Smooth muscle cell (in vitro differentiated cells): ENCODE measurements at regions not wholly inside any gene's neighbourhood (a gene's known extent, or its start where the extent isn't known, plus 50 kb on each side); places are given as distances from the start of the nearest gene placed in this dataset.

Experiments
- DNase-seq: peaks from one replicate; lab custom pipeline; 2025; ENCODE audit not compliant: unreplicated experiment; lab: John Stamatoyannopoulos, UW
- H2AFZ ChIP-seq: fragments of 200-600 bp; sonication (generic); 2 replicates; pipeline ENCODE4 v1.6.0; 2016; ENCODE audit warnings: antibody characterized with exemption, low read depth, mild to moderate bottlenecking
- H3F3A ChIP-seq: fragments of 200-600 bp; sonication (generic); 2 replicates; pipeline ENCODE4 v1.6.0; 2017; ENCODE audit warnings: antibody characterized with exemption, low read depth
- H3K27ac ChIP-seq: fragments of 200-600 bp; sonication (generic); 2 replicates; pipeline ENCODE4 v1.5.1; 2016; ENCODE audit warnings: low read depth, mild to moderate bottlenecking
- H3K27me3 ChIP-seq: fragments of 200-600 bp; sonication (generic); 2 replicates; pipeline ENCODE4 v1.6.1; 2016; ENCODE audit warnings: low read depth, mild to moderate bottlenecking
- H3K36me3 ChIP-seq: fragments of 200-600 bp; sonication (generic); 2 replicates; pipeline ENCODE4 v1.5.1; 2016; ENCODE audit warnings: low read depth
- H3K4me1 ChIP-seq: fragments of 200-600 bp; sonication (generic); 2 replicates; pipeline ENCODE4 v1.5.1; 2016; ENCODE audit warnings: low read depth
- H3K4me2 ChIP-seq: fragments of 200-600 bp; sonication (generic); 2 replicates; pipeline ENCODE4 v1.6.0; 2016; ENCODE audit warnings: mild to moderate bottlenecking
- H3K4me3 ChIP-seq: fragments of 200-600 bp; sonication (generic); 2 replicates; pipeline ENCODE4 v1.5.1; 2016; ENCODE audit warnings: mild to moderate bottlenecking
- H3K79me2 ChIP-seq: fragments of 200-600 bp; sonication (generic); 2 replicates; pipeline ENCODE4 v1.6.0; 2016; ENCODE audit warnings: low read depth, mild to moderate bottlenecking
- H3K9ac ChIP-seq: fragments of 200-600 bp; sonication (generic); 2 replicates; pipeline ENCODE4 v1.6.0; 2016; ENCODE audit warnings: low read depth
- H3K9me3 ChIP-seq: fragments of 200-600 bp; sonication (generic); replicated peaks from 2 replicates; pipeline ENCODE4 v1.5.1; 2016; ENCODE audit warnings: low read depth
- H4K20me1 ChIP-seq: fragments of 200-600 bp; sonication (generic); 2 replicates; pipeline ENCODE4 v1.6.0; 2016; ENCODE audit warnings: low read depth
- CTCF ChIP-seq: fragments of 200-600 bp; sonication (generic); IDR thresholded peaks from 2 replicates; pipeline ENCODE4 v1.5.1; 2017; ENCODE audit warnings: borderline replicate concordance, mild to moderate bottlenecking, antibody characterized with exemption; ENCODE audit not compliant: insufficient read depth, poor library complexity, severe bottlenecking
- WGBS: methylation state at CpG from one replicate; pipeline ENCODE4 v1.1.7; 2016; ENCODE audit warnings: low lambda C conversion rate; 5-methylcytosine and 5-hydroxymethylcytosine counted together

DNA sequence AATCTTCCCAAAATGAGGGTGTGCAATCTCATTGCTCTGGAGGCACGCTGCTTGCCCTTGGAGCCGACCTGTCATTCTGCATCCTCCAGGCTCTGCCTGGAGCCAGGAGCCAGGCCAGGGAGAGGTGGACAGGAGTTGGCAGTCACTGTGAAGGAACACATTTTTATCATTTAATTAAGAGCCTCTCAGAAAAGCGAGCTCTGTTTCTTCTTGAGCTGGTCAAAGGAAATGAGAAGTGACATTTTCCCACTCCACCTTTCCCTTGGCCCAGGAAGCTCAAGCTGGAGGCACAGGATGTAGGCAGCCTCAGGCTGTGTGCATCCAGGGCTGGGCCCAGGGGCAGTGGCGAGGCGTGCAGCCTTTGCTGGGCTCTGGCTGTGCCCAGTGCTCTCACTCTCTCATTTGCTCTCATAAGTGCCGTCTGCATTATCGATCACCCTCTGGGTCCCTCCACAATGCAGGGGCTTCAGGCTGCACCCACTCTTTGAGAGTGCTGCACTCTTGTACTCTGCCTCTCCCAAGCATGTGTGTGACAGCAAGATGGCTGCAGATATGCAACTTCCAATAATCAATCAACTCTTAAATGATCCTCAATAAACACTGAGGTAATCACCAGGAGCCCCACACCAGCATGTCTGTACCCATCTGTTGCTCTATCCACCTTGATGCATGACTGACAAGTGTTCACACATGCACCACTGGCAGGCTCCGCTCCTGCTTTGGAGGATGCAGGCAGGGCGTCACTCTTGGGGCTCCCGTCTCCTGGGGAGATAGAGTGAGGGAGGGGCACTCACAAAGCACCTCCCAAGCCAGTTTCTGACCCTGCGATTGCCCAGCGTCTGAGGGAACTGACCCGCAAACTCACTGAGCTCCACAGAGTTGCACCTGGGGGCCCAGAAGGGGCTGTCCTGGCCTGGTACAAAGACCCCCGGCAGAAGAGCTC lies 171.4 kb downstream of the ZNF248 start:
- H3K9ac ChIP-seq, result no peak overlapping the region
- no peak for TF ChIP-seq CTCF
- no peaks in the 10 kb centered on the region for H4K20me1 ChIP-seq
- no peaks in the 10 kb centered on the region for H3K4me1 ChIP-seq
- peaks cover 7% of the 10 kb centered on the region for H3K9me3 ChIP-seq
- DNase-seq, result no peak
- H3K27ac ChIP-seq, result no peak overlapping the region
- no peak overlapping the region for H3K4me2 ChIP-seq
- no peak overlapping the region for H2AFZ ChIP-seq
- 73% methylated on average over 14 of the region's 14 CpGs for WGBS
- H3K4me3 ChIP-seq, result no peak overlapping the region
- no peaks in the 10 kb centered on the region for H3K36me3 ChIP-seq
- H3F3A ChIP-seq, result no peaks in the 10 kb centered on the region
- H3K79me2 ChIP-seq, result no peaks in the 10 kb centered on the region
- no peaks in the 10 kb centered on the region for H3K27me3 ChIP-seq

DNA sequence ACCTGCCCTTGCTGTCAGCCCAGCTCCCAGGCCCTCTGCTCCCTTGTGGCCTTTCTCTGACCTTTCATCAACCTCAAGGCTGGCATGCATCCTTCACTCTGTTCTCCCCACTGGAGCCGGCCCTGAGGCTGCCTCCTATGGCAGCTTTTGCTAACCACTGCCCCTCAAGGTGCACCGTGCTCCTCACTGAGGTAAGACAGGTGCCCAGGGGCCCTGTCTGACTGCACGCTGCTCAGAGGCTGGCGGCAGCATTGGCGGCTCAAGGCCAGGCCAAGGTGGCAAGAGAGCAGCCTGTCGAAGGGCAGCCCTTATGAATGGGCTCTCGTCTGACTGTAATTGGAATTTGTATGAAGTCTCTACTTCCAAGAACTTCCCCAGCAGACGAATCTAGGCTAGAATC lies 172.6 kb downstream of the ZNF248 start:
- no peak for DNase-seq
- no peaks in the 10 kb centered on the region for H3K4me1 ChIP-seq
- no peak for TF ChIP-seq CTCF
- H3K27me3 ChIP-seq, result no peaks in the 10 kb centered on the region
- no peak overlapping the region for H2AFZ ChIP-seq
- no peak overlapping the region for H3K4me2 ChIP-seq
- no peaks in the 10 kb centered on the region for H4K20me1 ChIP-seq
- no peaks in the 10 kb centered on the region for H3K79me2 ChIP-seq
- H3K9ac ChIP-seq, result no peak overlapping the region
- H3K27ac ChIP-seq, result no peak overlapping the region
- peaks cover 6% of the 10 kb centered on the region for H3K9me3 ChIP-seq
- no peak overlapping the region for H3K4me3 ChIP-seq
- no peaks in the 10 kb centered on the region for H3K36me3 ChIP-seq
- 68% methylated on average over 8 of the region's 8 CpGs for WGBS
- no peaks in the 10 kb centered on the region for H3F3A ChIP-seq

- Histone ChIP-seq H3K27me3 (no peaks in the 10 kb centered on the region), H3K36me3 (no peaks in the 10 kb centered on the region), H3K9me3 (peaks cover 4% of the 10 kb centered on the region), H4K20me1 (no peaks in the 10 kb centered on the region), H3K4me1 (no peaks in the 10 kb centered on the region), H2AFZ (no peak overlapping the region), H3F3A (no peaks in the 10 kb centered on the region), H3K27ac (no peak overlapping the region), H3K79me2 (no peaks in the 10 kb centered on the region), H3K4me3 (no peak overlapping the region), H3K4me2 (no peak overlapping the region), H3K9ac (no peak overlapping the region)
- WGBS, result 88% methylated on average over 4 of the region's 4 CpGs
- no peak for DNase-seq
- TF ChIP-seq CTCF, result no peak
These were observed 174.8 kb downstream of the ZNF248 start for GRCh38 chr10:37682617-37683016.

GRCh38 chr10:37681617-37681999 lies 175.8 kb downstream of the ZNF248 start:
- 85% methylated on average over 11 of the region's 12 CpGs for WGBS
- Histone ChIP-seq H3F3A (no peaks in the 10 kb centered on the region), H3K36me3 (no peaks in the 10 kb centered on the region), H3K27me3 (no peaks in the 10 kb centered on the region), H3K27ac (no peak overlapping the region), H3K9me3 (peaks cover 9% of the 10 kb centered on the region), H3K79me2 (no peaks in the 10 kb centered on the region), H3K4me2 (no peak overlapping the region), H4K20me1 (no peaks in the 10 kb centered on the region), H3K4me3 (no peak overlapping the region), H3K9ac (no peak overlapping the region), H2AFZ (no peak overlapping the region), H3K4me1 (no peaks in the 10 kb centered on the region)
- DNase-seq, result no peak
- no peak for TF ChIP-seq CTCF
